Fibroblast of gingiva (primary cell): ENCODE measurements at regions not wholly inside any gene's neighbourhood (a gene's known extent, or its start where the extent isn't known, plus 50 kb on each side); places are given as distances from the start of the nearest gene placed in this dataset.
A peak's percentile ranks its signal among the peaks of the same experiment; 100 is the strongest.

Experiments
- DNase-seq: peaks from one replicate; pipeline ENCODE4 v3.0.0-alpha.2; 2011; ENCODE audit warnings: low read depth

- no peak for DNase-seq
Observed at GRCh38 chr2:64283641-64284361, 139.6 kb upstream of the PELI1 start.

- no peak for DNase-seq
Observed at GRCh38 chr2:64284751-64285150, 140.5 kb upstream of the PELI1 start.

GRCh38 chr2:64287202-64287740, 143.1 kb upstream of the PELI1 start:
- DNase-seq, result no peak

- peak; percentile 81 for DNase-seq
Observed at GRCh38 chr2:64288321-64289193, 144.3 kb upstream of the PELI1 start.

GRCh38 chr2:64289251-64289650, 145.0 kb upstream of the PELI1 start:
- DNase-seq, result no peak

GRCh38 chr2:64289737-64290136, 145.5 kb upstream of the PELI1 start:
- DNase-seq, result no peak

- peak; percentile 67 for DNase-seq
Observed at GRCh38 chr2:64291181-64291580, 147.0 kb upstream of the PELI1 start.

DNA sequence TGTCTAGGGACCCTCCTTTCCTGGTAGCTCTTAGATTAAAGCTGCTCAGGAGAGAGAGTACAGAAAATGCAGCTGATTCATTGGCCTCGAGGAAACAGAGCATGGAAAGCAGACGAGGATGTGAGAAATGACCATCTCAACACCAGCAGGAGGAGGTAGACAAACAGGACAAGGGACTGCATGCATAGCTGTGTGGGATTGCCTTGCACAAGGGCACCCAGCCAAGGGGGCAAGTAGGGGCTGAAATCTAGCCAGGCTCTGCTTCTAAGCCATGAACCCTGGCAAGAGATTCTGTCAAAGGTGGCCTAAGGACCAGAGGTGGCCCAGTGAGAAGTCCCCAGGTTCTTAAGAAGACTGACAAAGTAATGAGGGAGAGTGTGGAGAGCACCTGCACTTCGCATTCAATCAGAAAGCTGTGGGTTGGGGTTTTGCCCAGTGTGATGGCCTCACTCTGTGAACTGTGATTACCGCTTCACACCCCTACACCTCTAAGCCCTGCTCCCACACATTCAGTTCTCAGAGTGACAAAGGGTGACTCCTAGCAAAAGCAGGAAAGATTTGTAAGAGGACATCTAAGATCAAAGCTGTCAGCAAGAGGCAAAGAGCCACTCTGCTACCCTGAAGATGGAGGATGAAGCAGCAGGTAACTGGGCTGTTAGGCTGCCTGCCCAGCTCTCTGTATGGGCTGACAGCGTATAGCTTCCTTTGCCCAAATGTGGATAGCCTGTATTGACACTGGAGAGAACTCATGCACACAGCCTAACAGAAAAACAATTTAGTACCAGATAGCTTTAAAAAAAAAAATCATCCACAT, 151.3 kb upstream of the PELI1 start:
- DNase-seq, result no peak

- no peak for DNase-seq
Observed at GRCh38 chr2:64296140-64296480, 151.9 kb upstream of the PELI1 start.

GRCh38 chr2:64296695-64297346, 152.6 kb upstream of the PELI1 start:
- DNase-seq, result no peak

- DNase-seq, result no peak
Observed at GRCh38 chr2:64298161-64298560, 153.9 kb upstream of the PELI1 start.

- no peak for DNase-seq
Observed at GRCh38 chr2:64300066-64300465, 153.9 kb upstream of the LGALSL start.

DNA sequence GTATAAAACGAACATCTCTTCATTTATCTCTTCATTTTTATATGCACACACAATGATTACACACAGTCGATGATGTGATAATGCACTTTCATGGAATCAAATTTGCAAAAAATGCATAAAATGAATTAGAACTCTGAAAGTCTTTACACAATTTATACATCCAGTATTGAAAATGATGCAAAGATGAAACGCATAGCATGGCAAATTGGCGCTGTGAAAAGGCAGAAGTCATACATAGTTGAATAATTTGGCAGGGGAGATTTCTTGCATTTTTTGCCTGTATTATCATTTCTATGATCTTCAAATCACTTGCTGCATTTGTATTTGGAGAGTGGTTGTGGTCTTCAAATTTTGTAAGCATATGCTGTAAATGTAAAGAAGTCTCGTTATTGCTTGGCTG, 150.7 kb upstream of the LGALSL start:
- no peak for DNase-seq

DNA sequence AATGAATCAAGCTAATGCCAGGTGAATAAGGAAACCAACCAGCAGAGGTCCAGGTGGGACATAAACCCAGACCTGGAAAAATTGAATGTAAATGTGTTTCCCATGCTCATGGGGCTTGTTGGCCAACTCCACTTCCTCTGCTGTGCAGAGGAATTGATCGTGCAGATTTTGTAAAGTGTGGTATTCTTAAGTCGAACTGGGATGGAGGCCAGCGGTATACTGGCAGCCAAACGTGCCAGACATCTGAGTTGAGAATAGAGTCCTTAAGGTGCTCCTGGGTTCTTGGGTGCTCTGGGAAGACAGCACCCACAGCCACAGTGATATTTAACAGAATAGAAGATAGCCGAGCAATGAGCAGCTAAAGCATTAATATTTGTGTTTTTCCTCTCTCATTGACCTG, 146.5 kb upstream of the LGALSL start:
- DNase-seq, result no peak

GRCh38 chr2:64311191-64311910, 142.6 kb upstream of the LGALSL start:
- DNase-seq, result no peak

- peak; percentile 86 for DNase-seq
Observed at GRCh38 chr2:64311948-64312621, 141.9 kb upstream of the LGALSL start.

DNA sequence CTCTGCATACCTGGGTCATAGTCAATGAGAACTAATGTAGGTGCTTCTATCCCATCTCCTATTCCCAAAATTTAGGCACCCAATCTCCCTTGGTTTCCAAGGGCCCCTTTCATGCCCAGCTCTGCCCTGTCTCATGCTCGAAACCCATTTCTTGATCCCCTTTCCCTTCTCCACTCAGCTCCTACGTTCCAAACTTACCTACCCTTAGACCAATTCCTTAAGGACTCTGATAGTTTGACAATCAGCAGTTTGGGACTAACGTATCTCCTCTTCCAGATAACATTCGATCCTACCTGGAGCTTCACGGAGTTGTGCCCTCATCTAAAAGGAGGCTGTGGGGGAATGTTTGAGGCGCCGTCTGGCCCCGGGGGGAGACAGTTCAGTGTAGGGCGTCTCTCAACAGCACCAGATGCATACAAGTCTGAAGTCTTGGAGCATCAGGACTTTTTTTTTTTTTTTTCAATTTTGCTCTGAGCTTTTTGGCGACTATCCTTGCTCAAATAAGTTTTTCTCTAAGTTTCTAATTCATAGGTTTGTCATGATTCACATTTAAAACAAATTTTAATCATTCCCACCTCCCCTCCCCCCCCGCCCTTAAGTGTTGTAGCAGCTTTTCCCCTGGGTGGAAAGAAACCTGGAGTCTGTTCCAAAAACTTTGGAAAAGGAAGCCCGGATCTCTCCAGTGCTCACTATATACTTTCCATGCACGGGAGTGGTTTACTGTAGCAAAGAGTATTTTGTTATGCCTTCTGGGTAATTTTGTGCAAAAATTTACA, 141.2 kb upstream of the LGALSL start:
- DNase-seq, result no peak

DNA sequence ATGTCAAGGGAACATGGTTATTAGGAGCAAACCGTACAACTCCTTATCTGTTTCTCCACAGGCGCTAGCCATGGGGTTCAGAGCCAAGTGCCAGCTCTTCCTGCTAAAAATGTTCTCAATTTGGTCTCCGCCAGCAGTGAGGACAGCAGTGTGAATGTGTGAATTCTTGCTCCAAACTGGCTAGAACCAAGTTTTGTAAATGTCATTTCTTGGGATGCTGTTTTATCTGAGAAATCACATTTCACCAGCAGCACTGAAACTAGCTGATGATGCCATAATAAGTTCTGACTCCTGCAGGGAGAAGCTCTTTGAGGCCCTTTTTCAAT, 140.6 kb upstream of the LGALSL start:
- DNase-seq, result no peak

DNA sequence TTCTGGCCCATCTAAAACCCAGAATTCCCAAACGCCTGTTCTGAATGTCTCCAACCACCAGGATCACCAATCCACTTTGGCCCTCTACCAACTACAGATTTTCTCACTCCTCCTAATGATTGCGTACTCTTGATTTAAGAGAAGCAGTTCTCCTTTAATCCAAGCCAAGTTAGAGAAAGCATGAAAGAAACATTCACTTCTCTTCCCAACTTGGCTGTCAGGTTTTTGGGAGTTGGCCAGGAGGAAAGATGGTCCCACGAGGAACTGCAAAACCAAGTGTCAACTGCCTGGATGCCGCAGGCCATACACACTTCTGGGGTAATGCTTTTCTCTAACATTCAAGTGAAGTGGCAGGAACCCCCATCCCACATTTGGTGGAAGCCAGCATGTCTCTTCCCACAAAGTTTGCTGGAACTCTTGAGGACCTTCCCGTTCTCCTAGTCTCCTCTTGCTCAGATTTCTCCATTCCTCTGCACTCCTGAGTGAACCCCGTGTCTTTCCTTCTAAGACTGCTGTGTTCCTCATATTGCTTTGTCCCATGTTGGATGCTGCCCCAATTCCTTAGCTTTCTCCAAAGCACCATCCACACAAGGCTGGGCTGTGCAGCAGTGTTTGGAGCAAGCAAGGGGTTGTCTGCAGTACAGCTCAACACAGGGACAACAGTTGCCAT, 138.5 kb upstream of the LGALSL start:
- DNase-seq, result no peak
